T-cell (primary cell): ENCODE measurements at regions not wholly inside any gene's neighbourhood (a gene's known extent, or its start where the extent isn't known, plus 50 kb on each side); places are given as distances from the start of the nearest gene placed in this dataset.
"Not testable (repeated sequence)": the region's sequence is repeated elsewhere in the genome, so short reads cannot be mapped to it uniquely, and the experiment has no call there.

Source experiments
- ATAC-seq, 4 experiments: fragments of 200-7000 bp in 3 of 4; fragments of 150-1000 bp in 1 of 4; cut with Tn5 transposase; replicated peaks in 1 of 4; 1 replicate in 3 of 4; 2 replicates in 1 of 4; pipeline ENCODE4 v1.10.0; 2021; ENCODE audit warnings: moderate library complexity in 3 of 4, mild to moderate bottlenecking in 2 of 4, moderate number of reproducible peaks in 1 of 4
- CTCF ChIA-PET, 2 donors: fragments of 300-600 bp; sonication (Branson Sonifier 250); formaldehyde crosslinking; loops; one replicate each; lab custom pipeline; 2022; ENCODE audit warnings: antibody characterized with exemption in 2 of 2; lab: Charles Lee
- POLR2A ChIA-PET, 2 donors: fragments of 300-600 bp; sonication (Branson Sonifier 250); formaldehyde crosslinking; loops; one replicate each; lab custom pipeline; 2022; ENCODE audit warnings: antibody characterized with exemption in 2 of 2; lab: Charles Lee
- DNase-seq, 35 experiments: peaks; one replicate each; pipeline versions ENCODE4 v3.0.0 to v3.0.0-alpha.2; 2013 to 2023
- H3K27ac ChIP-seq: one replicate; pipeline ENCODE4 v1.5.1; 2013; ENCODE audit warnings: low read length
- H3K27me3 ChIP-seq, 2 experiments: replicated peaks in 1 of 2; 1 replicate in 1 of 2; 2 replicates in 1 of 2; pipeline versions ENCODE4 v1.6.1 to v1.7.0; 2013; ENCODE audit warnings: low read length in 1 of 2, mixed read lengths in 1 of 2; ENCODE audit not compliant: control insufficient read depth in 2 of 2, insufficient read depth in 2 of 2; ENCODE audit errors: extremely low read depth in 1 of 2
- H3K36me3 ChIP-seq, 2 donors: 1 replicate in 1 of 2; 2 replicates in 1 of 2; pipeline versions ENCODE4 v1.6.1 to v1.7.0; 2013; ENCODE audit warnings: low read length in 1 of 2; ENCODE audit not compliant: control insufficient read depth in 2 of 2, insufficient read depth in 1 of 2; ENCODE audit errors: extremely low read depth in 1 of 2
- H3K4me1 ChIP-seq, 2 experiments: 1 replicate in 1 of 2; 2 replicates in 1 of 2; pipeline versions ENCODE4 v1.6.1 to v1.7.0; 2013; ENCODE audit warnings: low read length in 2 of 2, mixed read lengths in 1 of 2; ENCODE audit not compliant: insufficient read depth in 2 of 2, control insufficient read depth in 1 of 2; ENCODE audit errors: extremely low read depth in 1 of 2
- H3K4me3 ChIP-seq, 2 donors: 1 replicate in 1 of 2; 2 replicates in 1 of 2; pipeline versions ENCODE4 v1.5.1 to v1.7.0; 2013; ENCODE audit warnings: mild to moderate bottlenecking in 2 of 2, low read length in 1 of 2, moderate library complexity in 1 of 2; ENCODE audit not compliant: control insufficient read depth in 1 of 2; ENCODE audit errors: extremely low read depth in 1 of 2
- H3K9me3 ChIP-seq: 2 replicates; pipeline ENCODE4 v1.7.0; 2013
- H3K27ac Mint-ChIP-seq, 2 donors: one replicate each; pipeline ENCODE4 v1.8.0; 2020 to 2021; ENCODE audit warnings: mild to moderate bottlenecking in 2 of 2, mixed read lengths in 2 of 2
- H3K27me3 Mint-ChIP-seq, 2 donors: one replicate each; pipeline ENCODE4 v1.8.0; 2021 to 2022; ENCODE audit warnings: mixed read lengths in 2 of 2
- H3K36me3 Mint-ChIP-seq: one replicate; pipeline ENCODE4 v1.8.0; 2021; ENCODE audit warnings: mixed read lengths
- H3K4me1 Mint-ChIP-seq, 3 donors: one replicate each; pipeline ENCODE4 v1.8.0; 2020 to 2022; ENCODE audit warnings: mixed read lengths in 3 of 3, mild to moderate bottlenecking in 1 of 3
- H3K4me3 Mint-ChIP-seq, 3 donors: one replicate each; pipeline ENCODE4 v1.8.0; 2020 to 2022; ENCODE audit warnings: mild to moderate bottlenecking in 3 of 3, mixed read lengths in 3 of 3, moderate library complexity in 3 of 3
- H3K9me3 Mint-ChIP-seq, 3 donors: one replicate each; pipeline ENCODE4 v1.8.0; 2020 to 2022; ENCODE audit warnings: mixed read lengths in 3 of 3
- whole genome bisulfite sequencing: methylation state at CpG from one replicate; pipeline ENCODE4 v1.1.5; 2013; ENCODE audit warnings: missing lambda C conversion rate; ENCODE audit not compliant: insufficient coverage; 5-methylcytosine and 5-hydroxymethylcytosine counted together

DNA sequence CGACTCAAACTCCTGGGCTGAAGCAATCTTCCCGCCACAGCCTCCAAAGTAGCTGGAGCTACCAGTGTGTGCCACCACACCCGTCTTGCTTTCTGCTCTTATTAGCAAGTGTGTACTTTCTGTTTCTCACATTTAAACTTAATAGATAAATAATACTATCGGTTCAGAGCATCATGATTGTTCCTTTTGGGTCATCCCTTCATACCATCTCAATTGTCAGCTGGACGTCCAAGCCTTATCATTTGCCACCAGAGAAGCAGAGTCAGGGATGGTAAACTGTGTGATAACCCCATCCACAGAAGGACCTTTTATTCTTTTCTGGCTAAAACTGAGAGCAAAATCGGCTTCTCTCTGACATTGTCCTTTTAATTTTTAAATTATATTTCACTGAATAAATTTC lies 279.8 kb upstream of the GOT2 start:
- Mint-ChIP-seq H3K4me3 (no peak overlapping the region), H3K9me3 (peaks cover 0 to 15% (median 14%) of the 10 kb centered on the region in 3 donors), H3K27ac (no peak overlapping the region), H3K4me1 (no peaks in the 10 kb centered on the region), H3K36me3 (no peaks in the 10 kb centered on the region), H3K27me3 (no peaks in the 10 kb centered on the region)
- H3K27ac ChIP-seq: no peak overlapping the region
- ChIA-PET CTCF (no interaction called here), POLR2A (no interaction called here)
- no peak for ATAC-seq
- H3K9me3 ChIP-seq: no peaks in the 10 kb centered on the region
- H3K27me3 ChIP-seq: no peaks in the 10 kb centered on the region
- DNase-seq: no peak
- H3K4me3 ChIP-seq: no peak overlapping the region
- H3K36me3 ChIP-seq: no peaks in the 10 kb centered on the region
- WGBS: 73% methylated on average over 2 of the region's 6 CpGs
- H3K4me1 ChIP-seq: no peaks in the 10 kb centered on the region

- Histone ChIP-seq H3K36me3 (no peaks in the 10 kb centered on the region), H3K27ac (no peak overlapping the region), H3K4me3 (no peak overlapping the region), H3K9me3 (no peaks in the 10 kb centered on the region), H3K4me1 (no peaks in the 10 kb centered on the region), H3K27me3 (no peaks in the 10 kb centered on the region)
- no peaks in the 10 kb centered on the region for H3K36me3 Mint-ChIP-seq
- POLR2A ChIA-PET: no interaction called here
- peaks cover 6 to 16% (median 8%) of the 10 kb centered on the region in 3 donors for H3K9me3 Mint-ChIP-seq
- no peak for ATAC-seq
- no peak overlapping the region for H3K4me3 Mint-ChIP-seq
- DNase-seq: no peak
- H3K27me3 Mint-ChIP-seq: peaks cover 0 to 1% of the 10 kb centered on the region in 2 donors
- H3K27ac Mint-ChIP-seq: no peak overlapping the region
- CTCF ChIA-PET: no interaction called here
- H3K4me1 Mint-ChIP-seq: no peaks in the 10 kb centered on the region
- 100% methylated on average over 1 of the region's 5 CpGs for WGBS
These were observed 265.6 kb upstream of the GOT2 start for GRCh38 chr16:58999762-59000161.

DNA sequence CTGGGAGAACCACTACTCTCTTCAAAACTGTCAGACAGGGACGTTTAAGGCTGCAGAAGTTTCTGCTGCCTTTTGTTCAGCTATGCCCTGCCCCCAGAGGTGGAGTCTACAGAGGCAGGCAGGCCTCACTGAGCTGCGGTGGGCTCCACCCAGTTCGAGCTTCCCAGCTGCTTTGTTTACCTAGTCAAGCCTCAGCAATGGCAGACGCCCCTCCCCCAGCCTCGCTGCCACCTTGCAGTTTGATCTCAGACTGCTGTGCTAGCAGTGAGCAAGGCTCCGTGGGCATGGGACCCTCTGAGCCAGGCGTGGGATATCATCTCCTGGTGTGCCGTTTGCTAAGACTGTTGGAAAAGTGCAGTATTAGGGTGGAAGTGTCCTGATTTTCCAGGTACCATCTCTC lies 258.6 kb upstream of the GOT2 start:
- whole genome bisulfite sequencing: 77% methylated on average over 8 of the region's 8 CpGs
- H3K36me3 Mint-ChIP-seq, H3K27me3 ChIP-seq, H3K27ac Mint-ChIP-seq, H3K4me3 Mint-ChIP-seq, DNase-seq, H3K9me3 ChIP-seq, H3K27me3 Mint-ChIP-seq, POLR2A ChIA-PET, H3K4me3 ChIP-seq, CTCF ChIA-PET, H3K4me1 ChIP-seq, H3K4me1 Mint-ChIP-seq, H3K27ac ChIP-seq, ATAC-seq, H3K36me3 ChIP-seq: not testable (repeated sequence)
- H3K9me3 Mint-ChIP-seq: peaks cover 6 to 42% (median 13%) of the 10 kb centered on the region in 3 donors

- H3K27me3 Mint-ChIP-seq, H3K27ac ChIP-seq, H3K9me3 ChIP-seq, H3K4me3 ChIP-seq, H3K36me3 ChIP-seq, H3K4me3 Mint-ChIP-seq, H3K4me1 ChIP-seq, H3K4me1 Mint-ChIP-seq, H3K27ac Mint-ChIP-seq, CTCF ChIA-PET, H3K36me3 Mint-ChIP-seq, DNase-seq, POLR2A ChIA-PET, H3K27me3 ChIP-seq, ATAC-seq: not testable (repeated sequence)
- WGBS: 83% methylated on average over 2 of the region's 19 CpGs
- peaks cover 12 to 29% (median 14%) of the 10 kb centered on the region in 3 donors for H3K9me3 Mint-ChIP-seq
These were observed 249.3 kb upstream of the GOT2 start for GRCh38 chr16:58983181-58983965.

DNA sequence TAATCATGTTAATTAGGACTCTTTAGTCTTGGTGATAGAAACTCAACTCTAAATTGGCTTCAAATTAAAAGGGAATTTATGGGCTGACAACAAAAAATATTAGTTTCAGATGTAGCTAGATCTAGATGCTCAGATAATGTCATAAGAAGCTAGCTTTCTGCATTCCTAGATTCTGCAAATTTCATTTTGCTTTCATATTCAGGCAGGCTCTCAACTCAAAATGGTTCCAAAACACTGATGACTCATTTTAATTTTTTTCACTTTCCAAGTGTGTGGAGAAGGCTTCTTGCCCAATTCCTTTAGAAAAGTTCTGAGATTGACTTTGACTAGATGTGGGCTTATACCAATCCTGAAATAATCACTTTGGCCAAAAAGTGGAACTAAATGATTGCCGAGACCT lies 236.7 kb upstream of the GOT2 start:
- Mint-ChIP-seq H3K36me3 (no peaks in the 10 kb centered on the region), H3K9me3 (peaks cover 0 to 8% (median 0%) of the 10 kb centered on the region in 3 donors), H3K4me1 (no peaks in the 10 kb centered on the region), H3K27me3 (peaks cover 0 to 3% of the 10 kb centered on the region in 2 donors), H3K4me3 (no peak overlapping the region), H3K27ac (no peak overlapping the region)
- Histone ChIP-seq H3K4me3 (no peak overlapping the region), H3K27me3 (no peaks in the 10 kb centered on the region), H3K27ac (no peak overlapping the region), H3K9me3 (no peaks in the 10 kb centered on the region), H3K36me3 (no peaks in the 10 kb centered on the region), H3K4me1 (no peaks in the 10 kb centered on the region)
- ChIA-PET CTCF (no interaction called here), POLR2A (no interaction called here)
- no peak for ATAC-seq
- DNase-seq: no peak
- no CpG with 5 or more reads among the region's 1 CpG for WGBS

DNA sequence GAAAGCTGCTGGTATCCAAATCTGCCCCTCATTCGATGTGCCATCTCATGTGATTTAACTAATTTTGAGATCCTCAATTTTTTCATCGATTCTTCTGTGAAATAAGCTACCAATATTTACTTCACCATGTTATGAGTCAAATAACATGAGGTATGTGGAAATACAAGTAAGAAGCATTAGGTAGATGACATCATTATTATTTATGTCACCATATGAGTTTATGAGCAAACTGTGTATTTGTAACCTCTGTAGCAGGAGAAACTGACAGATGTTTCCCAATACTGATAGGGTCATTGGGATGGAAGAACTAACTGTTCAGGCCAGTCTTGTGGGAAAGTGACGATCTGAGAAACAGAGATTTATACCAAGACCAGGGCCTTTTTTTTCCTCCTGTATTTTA lies 229.4 kb upstream of the GOT2 start:
- H3K9me3 ChIP-seq: no peaks in the 10 kb centered on the region
- no peaks in the 10 kb centered on the region for H3K36me3 Mint-ChIP-seq
- no CpG with 5 or more reads among the region's 3 CpGs for WGBS
- no peak for DNase-seq
- H3K4me1 ChIP-seq: no peaks in the 10 kb centered on the region
- H3K27ac ChIP-seq: no peak overlapping the region
- H3K27me3 Mint-ChIP-seq: no peaks in the 10 kb centered on the region
- no peaks in the 10 kb centered on the region for H3K36me3 ChIP-seq
- no peaks in the 10 kb centered on the region for H3K27me3 ChIP-seq
- ChIA-PET POLR2A (no interaction called here), CTCF (no interaction called here)
- no peak overlapping the region for H3K4me3 ChIP-seq
- no peak overlapping the region for H3K27ac Mint-ChIP-seq
- peaks cover 0 to 3% (median 0%) of the 10 kb centered on the region in 3 donors for H3K9me3 Mint-ChIP-seq
- no peak for ATAC-seq
- no peak overlapping the region for H3K4me3 Mint-ChIP-seq
- no peaks in the 10 kb centered on the region for H3K4me1 Mint-ChIP-seq
